IPS DF 4.7 (cell line): ENCODE measurements at regions not wholly inside any gene's neighbourhood (a gene's known extent, or its start where the extent isn't known, plus 50 kb on each side); places are given as distances from the start of the nearest gene placed in this dataset.

ENCODE experiments used
- DNase-seq: peaks from one replicate; pipeline ENCODE4 v3.0.0-alpha.2; 2013; ENCODE audit warnings: low spot score; ENCODE audit errors: extremely low read depth

DNA sequence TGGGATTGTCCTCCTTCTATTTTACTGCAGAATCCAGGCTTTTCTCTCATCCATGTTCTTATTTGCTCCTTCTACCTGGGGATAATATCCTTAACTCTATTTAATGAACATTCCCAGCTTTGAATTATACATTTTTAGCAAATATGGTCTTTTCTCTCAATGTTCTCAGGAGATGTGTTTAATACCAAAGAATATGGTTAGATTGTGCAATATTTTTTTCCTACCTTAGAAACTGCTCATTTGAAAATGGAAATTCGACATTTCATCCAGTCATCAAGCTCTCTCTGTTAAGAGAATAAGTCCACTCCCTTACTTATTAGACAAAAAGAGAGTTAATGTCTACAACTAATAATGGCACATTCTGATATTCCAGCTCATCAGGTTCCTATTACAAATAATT lies 160.4 kb upstream of the GULP1 start:
- DNase-seq: no peak

DNA sequence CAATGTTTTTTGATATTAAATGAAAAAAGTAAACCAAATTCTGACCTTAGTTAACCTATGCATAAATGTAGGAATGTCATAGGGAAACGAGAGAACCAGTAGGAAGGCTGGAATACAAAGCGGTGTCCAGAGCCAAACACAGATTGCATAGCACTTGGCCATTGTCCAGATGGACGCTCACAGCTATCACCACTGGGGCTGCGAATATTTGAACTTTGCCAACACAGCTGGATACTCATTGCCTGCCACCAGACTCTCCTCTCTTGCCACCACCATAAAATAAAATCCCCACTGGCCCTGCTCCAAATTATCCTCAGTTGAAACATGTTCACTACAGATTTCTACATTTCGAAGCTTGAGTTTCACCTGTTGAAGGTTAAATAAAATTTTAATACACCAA lies 159.3 kb upstream of the GULP1 start:
- no peak for DNase-seq

DNA sequence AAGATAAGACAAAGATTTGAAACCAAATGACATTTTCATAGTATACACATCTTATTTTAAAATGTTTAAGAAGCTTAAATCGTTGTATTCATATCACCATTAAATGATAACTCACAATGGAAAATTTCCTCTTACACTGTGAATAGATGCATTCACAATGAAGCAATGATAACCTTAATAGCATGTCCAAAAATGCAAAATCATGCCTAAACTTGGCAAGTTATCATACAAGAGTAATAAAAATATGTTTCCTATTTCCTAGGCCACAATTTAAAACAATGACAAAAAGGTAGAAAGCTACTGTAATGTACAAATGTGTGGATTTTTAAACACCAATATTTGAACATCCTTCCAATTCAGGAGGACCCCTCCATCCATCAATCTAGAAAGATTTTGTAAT lies 157.4 kb upstream of the GULP1 start:
- no peak for DNase-seq

DNA sequence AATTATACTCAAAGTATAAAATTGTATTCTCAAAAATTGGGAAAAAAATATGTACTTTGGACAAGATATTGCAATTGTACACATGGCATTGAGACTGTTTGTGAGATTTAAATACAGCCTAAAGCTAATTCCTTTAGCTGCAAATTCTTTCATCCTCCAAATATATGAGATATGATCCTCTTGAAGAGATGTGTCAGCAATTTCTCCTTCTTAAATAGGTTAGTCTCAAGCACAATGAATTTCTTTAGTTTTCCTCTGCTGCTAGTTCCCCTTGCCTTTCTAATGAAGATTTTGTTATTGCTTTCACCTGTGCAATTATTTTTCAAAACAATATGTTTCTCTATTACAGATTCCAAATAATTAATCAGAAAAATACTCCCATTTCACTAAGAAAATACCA lies 153.4 kb upstream of the GULP1 start:
- no peak for DNase-seq

DNA sequence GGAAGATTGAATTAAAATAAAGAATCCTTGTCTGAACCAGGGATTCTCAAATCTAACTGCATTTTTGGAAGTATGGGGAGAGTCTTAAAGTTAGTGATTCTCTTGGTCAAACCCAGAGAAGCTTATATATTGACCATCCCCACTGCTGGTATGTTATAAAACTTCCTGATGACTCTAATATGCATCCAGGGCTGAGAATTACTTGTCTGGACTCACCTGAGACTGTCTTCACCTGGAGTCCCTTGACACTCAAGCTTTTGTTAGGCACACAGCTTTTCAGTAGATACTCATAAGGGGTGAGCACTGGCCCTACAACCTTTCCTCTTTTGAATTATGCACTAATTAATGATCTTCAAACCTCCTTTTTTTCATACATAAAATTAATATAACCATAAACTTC lies 149.6 kb upstream of the GULP1 start:
- DNase-seq: no peak

DNA sequence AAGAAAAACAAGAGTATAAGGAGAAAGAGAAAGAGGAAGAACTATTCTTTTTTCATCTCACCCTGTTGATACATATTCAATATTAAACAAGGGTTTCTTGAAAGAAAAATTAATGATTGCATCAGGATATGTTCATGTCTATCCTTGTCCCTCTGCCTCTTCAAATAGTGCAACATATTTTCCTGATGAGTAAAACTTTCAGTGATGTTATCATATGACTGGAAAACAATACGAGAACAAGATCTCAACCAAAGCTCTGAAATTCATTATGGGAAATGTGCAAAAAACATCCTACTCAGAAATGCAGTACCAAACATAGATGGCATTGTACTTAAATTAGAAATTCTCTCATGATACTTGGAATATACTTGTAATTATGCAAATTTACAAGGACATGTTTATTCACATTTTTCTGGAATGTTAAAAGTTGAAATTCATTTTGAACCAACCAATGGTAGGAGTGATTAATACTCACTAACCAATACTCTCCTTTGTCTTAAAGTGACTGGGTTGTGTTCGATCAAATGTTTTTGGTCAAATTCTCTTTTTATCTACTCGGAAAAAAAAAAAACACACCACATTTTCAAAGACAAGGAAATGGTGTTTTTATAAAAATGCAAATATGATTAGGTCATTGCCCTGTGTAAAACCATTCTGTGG lies 148.9 kb upstream of the GULP1 start:
- DNase-seq: no peak

DNA sequence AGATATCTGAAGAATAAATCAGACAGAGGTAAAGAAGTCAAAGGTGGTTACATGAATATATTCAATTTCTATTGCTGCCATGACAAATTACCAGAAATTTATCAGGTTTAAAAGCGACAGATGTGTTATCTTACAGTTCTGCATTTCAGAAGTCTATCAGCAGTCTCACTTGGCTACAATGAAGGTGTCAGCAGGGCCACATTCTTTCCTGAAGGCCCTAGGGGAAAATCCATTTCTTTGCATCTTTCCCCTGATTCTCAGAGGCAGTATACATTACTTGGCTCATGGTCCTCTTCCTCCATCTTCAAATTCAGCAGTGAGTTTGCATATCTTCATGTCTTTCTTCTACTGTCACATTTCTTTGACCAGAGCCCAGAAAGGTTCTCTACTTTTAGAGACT lies 145.8 kb upstream of the GULP1 start:
- no peak for DNase-seq

DNA sequence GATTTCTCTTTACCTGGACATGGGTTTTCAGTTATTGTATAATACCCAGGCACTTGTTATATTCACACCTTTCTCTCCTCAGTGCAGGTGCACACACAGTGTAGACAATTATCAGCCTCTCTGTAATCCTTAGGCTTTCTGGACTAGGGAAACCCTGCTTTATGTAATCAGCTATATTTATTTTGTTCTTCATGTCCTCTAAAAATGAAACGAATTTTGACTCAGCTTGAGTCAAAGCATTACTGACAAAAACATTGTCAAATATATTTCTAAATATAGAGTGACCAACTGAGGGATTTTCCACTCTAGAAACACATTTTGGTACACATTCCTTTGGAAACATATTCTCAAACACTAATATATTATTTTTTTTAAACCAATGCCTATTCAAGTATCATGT lies 144.8 kb upstream of the GULP1 start:
- DNase-seq: no peak

DNA sequence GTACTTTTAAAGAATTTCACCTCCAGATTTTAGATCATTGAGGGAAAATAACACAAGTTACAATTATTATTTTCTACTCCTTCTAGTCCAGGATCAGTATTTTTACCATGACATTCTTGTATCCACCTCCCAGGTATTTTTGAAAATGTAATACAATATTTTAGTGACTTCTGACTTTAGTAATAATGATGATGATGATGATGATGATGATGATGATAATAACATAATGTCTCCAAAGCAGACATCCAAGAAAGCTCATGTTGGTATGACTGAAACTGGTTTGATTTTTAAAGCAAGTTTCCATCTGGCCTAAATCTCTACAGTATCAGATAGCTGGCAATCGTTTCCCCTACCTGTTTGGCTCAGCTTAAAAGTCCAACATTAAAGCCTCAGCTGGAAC lies 140.0 kb upstream of the GULP1 start:
- DNase-seq: no peak

DNA sequence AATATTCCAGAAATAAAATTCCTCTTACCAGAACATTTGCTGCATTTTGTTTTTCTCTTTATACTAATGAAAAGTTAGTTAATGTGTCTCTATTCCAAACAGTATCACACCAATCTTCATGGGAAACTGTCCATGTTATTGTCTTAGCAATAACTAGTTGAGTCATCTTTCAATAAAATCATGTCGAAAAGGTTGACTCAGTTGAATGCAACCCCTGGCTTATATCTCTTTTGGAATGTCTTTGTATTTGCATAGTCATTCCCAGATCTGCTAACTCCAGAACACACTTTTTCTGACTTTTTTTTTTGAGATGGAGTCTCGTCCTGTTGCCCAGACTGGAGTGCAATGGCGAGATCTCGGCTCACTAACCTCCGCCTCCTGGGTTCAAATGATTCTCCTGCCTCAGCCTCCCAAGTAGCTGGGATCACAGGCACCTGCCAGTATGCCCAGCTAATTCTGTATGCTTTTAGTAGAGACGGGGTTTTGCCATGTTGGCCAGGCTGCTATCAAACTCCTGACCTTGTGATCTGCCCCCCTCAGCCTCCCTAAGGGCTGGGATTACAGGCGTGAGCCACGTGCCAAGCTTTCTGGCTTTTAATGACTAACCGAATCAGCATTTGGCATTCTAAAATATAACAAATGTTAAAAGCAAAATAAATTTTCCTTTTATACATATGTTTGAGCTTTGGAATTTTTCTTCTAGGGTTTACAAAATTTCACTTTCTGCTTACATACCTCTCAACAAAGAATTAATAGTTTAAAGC lies 133.2 kb upstream of the GULP1 start:
- no peak for DNase-seq

DNA sequence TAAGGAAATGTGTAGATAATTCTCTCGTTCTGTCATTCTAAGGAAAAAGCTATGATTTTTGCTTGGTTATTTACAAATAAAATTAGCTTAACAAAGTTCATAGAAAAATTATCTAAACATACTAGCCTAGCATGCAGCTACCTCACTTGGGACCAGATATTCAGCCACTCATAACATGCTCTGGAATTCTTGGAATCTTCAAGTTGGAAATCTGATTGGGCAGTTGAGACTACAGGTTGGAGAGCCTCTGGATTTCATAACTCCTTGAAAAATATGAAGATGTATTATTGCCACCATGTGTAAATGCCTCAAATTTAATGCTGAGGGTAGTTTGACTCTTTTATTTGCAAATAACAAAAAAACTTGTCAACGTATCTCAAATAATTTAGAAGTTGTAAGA lies 132.2 kb upstream of the GULP1 start:
- no peak for DNase-seq

DNA sequence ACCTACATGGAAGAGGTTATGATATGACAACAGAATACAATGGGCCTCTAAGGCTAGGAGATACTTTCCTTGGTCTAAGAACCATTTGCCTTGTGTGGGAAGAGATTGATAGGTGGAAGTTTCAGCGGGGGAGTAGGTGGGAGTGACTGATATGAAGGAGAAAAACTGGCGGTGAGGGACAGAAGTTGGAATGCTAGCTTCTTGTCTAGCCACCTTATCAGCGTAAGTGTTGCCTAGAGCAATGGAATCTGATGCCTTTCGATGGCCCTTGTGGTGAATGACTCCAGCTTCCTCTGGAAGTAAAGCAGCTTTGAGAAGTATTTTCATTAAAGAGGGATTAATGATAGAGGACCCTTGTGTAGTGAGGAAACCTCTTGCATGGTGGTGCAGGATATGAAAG lies 121.3 kb upstream of the GULP1 start:
- DNase-seq: no peak

DNA sequence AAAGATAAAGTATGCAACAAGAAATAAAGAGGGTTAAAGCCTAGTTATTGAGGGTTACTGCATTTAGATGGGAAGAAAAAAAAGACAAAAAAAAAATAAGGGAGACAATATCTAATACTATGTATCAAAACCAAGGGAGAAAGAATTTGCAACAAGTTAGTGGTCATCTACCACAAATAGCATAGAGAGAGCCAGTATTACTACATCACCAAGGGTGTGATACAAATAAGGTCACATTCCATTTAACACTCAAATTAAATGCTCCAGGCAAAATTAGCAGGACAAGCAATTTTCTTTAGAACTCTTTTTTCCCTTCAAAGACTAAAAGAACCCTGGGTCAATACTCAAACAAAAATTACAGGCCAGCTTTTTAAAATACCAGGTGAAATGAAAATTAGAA lies 115.1 kb upstream of the GULP1 start:
- DNase-seq: no peak

DNA sequence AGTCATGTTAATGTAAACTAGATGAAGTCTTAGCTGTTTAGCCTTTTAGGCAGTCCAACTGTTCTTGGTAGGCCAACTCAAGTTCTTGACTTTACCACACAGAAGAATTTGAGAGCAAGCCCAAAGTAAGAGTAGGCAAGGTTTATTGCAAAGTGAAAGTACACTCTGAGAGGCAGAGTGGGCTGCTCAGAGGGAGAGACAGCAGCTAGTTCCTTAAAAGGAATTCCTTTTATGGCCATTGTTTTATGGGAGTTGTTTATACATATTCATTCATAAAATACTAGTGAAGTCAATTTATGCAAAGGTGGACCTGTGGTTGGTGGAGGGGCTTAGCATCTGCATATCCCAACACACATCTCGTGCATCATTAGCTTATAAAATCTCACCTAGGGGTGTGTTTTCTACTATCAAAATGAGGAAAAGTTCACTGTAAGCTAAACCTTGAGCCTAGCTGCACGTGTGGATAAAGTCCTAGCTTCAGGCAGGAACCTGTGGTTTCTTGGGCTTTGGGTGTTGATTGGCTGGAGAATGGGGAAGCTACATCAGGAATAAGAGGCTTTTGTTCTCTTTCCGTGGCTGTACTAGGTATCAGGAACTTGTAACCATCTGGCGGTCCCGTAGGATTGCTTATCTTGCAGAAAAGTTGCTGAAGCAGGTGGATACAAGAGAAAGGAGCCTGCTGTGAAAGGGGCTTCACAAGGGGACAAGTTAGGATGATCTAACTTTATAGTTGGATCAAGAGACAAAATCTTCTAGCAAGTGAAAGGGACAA lies 110.4 kb upstream of the GULP1 start:
- no peak for DNase-seq

DNA sequence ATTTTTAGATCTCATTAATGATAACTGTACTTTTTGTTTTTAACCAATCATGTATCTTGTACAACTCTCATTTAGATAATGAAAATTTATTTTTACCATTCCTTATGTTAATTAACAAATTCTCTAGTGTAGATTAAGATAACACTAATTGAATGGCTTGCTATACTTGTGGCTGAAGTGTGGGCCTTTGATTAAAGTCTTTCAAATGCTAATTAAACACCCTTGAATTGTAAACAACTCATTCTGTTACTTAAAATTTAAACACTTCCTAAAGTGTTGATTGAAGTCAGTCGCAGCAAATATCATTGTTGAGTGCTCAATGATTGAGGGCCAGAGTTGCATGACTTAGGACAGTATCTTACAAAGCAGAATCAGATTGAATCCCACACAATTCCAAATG lies 109.8 kb upstream of the GULP1 start:
- no peak for DNase-seq

DNA sequence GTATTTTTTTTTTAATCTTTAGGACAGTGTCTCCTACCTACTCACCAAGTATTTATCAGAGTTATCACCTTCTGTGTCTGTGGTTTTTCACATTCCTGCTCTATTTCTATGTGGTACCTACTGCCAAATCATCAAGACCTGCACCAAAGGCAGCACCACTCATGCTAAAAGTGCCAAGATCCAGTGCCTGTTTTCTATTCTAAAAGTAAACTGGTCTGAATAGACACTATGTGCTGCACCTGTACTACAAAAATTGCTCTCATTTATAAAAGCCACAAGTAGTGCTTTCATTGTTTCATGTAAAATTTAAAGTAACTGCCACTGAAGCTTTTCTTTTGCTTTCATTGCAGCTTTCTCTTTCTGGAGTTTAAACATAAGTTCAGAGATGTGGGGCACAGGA lies 103.9 kb upstream of the GULP1 start:
- DNase-seq: no peak

DNA sequence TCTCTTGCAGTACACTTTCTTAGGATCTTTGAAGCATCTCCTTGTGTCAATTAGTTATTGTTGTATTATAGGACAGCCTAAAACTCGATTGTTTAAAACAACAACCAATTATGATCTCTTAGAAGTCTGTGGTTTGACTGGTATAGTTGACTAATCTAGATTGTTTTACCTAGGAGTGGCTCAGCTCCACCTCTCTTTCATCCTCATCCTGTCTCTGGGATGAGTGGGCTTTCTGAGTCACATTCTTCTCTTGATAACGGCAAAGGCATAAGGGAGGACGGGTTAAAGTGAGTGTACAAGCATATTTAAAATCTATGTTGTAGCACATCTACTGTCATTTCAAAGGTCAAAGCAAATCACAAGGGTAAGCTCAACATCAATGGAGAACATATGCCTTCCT lies 102.3 kb upstream of the GULP1 start:
- DNase-seq: no peak

DNA sequence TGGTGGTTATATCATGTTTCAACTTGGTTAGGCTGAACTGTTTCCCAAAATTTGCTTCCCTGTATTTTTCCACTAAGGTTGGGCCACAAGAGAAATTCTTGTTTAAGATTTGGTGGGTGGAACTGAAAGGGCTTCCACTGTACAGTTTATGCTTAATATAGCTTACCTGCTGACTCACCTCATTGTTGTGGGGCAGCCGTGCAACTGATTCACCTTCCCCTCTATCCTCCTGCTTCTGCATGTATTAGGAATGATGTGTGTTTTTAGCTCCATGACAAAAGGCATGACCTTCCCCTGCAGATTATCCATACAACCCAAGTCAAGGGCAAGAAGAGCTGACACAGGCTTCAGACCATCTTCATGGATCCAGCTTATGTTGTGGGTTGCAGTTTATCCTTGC lies 98.4 kb upstream of the GULP1 start:
- DNase-seq: no peak

DNA sequence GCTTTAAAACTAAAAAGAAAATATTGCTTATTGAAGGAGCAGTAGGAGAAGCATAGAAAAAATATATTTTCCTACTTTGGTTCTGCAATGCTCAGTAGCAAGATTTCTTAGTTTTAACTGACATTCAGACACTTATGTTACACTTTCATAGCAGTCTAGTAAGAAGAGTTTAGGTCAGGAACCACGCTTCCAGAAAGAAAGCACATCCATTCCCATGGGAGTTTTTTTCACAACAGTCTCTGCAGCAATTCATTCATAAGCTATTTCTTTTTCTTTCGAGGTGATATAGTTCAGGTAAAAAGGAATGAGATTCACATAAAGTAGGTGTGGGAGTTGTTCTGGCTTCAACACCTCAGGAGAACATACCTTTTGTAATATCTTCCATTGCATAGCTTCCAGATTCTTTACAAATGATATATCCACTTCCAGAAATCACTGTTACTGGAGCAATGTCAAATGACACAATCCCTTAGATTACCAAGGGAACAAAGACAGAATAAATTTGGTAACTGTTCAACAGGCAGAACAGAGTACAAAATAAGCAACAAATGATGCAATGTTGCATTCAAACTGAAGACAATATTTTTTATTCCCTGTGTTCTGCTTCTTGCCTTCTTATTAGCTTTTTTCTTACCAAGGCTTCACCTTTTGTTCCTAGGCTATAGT lies 95.2 kb upstream of the GULP1 start:
- DNase-seq: no peak

DNA sequence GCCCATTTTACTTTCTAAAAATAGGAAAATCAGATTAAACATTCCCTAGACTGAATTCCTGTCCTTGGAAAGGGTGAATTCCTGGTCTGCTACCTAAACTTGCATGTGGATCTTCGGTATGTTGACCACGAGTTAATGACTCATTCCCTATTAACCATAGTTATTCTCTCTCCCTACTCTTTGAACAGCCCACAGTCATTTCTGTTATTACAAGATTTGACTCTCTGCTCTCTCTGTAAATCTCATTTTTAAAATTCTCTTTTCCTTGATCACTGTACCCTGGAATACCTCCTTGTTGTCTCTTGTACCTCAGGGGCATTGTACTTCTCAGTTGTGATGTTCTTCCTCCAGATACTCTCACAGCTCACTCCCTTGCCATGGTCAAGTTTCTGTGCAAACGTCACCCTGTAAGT lies 92.0 kb upstream of the GULP1 start:
- DNase-seq: no peak

DNA sequence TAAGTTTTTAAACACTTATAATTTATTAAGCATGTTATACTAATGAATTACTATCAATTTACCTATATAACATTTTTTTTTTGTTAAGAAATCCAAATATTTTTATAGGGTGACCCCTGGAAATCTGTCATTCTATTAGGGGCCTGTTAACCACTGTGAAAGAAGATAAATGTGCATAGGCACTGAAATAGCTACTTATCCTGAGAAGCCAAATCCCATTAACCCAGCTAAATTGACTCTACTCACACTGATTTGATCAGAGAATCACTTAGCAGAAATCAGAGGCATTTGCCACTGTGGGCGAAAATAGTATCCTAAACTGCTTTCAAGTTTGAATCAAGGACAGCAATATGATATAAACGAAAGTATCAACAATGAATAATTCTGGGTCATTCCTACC lies 90.0 kb upstream of the GULP1 start:
- no peak for DNase-seq

DNA sequence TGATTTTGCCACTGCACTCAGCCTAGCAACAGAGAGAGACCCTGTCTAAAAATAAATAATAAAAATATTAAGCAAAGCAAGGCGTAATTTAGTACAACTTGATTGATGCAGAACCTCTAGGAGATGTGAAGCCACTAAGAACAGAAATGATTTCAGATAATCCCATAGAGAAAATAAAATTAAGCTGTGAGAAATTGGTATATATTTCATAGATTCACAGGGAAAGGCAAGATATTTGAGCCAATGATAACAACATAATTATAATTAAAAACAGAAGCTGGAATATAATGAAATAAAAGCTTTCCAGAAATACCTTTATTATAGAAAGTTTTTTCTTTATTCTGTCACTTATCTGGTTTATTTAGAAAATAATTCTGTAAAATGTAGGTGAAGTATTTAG lies 88.9 kb upstream of the GULP1 start:
- no peak for DNase-seq
